ENCODE measurements at regions not wholly inside any gene's neighbourhood (a gene's known extent, or its start where the extent isn't known, plus 50 kb on each side); places are given as distances from the start of the nearest gene placed in this dataset.
"Not testable (repeated sequence)": the region's sequence is repeated elsewhere in the genome, so short reads cannot be mapped to it uniquely, and the experiment has no call there.

DNA sequence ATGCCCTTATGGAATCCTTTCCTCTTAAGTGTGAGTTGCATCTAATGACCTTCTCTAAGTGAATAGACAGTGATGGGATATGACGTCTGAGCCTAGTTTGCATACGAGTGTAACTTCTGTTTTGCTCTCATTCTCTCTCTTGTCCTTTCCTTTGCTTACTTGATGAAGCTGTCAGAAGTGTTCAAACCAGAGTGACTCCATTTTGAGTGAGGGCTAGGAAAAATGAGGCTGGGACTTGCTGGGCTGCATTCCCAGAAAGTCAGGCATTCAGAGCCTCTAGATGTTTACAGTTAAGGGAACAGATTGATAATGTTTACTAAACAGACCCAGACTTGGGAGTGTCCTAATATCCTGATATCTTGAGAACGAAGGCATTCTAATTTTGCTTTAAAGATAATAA is 311.2 kb upstream of the SOX4 start:
- DNase-seq (ENCODE audit: low read depth in 3 of 3) = not testable (repeated sequence)

DNA sequence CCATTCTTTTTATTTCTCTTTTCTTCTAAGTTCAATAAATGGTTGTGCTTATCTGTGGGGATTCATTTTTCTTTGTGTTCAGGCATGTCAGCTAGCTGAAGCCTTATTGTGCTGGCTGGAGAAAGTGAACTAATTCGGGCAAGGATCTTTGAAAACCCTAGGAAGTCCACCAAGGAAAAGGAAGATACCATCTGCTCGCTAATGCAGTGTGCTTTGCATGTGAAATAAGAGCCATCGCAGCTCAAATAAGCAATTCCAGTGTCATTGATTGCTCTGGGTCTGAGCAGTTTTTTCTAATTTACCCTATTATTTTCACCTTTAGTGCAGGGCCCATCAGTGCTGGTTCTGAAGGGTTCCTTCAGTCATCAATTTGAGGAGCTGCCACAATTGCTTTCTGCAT is 309.4 kb upstream of the SOX4 start:
- no peak for DNase-seq (ENCODE audit: low read depth in 3 of 3)

GRCh38 chr6:21284706-21285105 is 308.8 kb upstream of the SOX4 start:
- DNase-seq (ENCODE audit: low read depth in 3 of 3) = no peak

- DNase-seq (ENCODE audit: low read depth in 3 of 3) = no peak
Measured at GRCh38 chr6:21294144-21294543, 299.4 kb upstream of the SOX4 start.

DNA sequence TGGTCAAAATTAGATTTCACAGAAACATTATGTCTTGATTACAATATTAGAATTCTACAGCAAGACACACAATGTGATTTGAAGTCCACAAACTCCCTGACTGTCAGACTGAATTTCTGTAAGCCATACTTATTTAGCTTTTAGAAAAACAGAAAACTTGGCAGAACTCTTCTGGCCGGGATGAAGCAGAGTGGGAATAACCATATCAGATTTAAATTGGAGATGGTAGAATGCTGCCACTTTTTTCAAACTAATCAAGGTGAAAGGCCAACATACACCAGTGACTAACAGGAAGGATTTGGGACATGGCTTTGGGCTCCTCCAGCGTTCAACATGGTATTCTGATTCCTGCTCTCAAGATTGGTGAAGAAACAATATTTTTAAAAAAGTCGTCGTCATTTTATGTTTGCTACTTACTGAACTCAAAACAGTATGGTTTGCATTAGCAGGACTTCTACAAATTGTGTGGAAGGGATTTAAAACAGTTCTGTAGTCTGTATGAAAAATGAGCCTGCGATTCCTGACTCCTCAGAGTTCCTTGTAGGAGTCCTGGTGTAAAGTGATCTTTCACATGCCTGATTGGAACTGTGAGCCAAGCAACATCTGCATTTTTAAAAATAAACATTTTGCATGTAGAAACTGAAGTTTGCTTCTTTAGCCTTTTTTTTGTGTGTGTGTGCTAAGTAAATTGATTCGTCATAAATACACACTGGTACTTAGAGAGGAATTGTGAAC is 297.9 kb upstream of the SOX4 start:
- DNase-seq (ENCODE audit: low read depth in 3 of 3) = no peak

DNA sequence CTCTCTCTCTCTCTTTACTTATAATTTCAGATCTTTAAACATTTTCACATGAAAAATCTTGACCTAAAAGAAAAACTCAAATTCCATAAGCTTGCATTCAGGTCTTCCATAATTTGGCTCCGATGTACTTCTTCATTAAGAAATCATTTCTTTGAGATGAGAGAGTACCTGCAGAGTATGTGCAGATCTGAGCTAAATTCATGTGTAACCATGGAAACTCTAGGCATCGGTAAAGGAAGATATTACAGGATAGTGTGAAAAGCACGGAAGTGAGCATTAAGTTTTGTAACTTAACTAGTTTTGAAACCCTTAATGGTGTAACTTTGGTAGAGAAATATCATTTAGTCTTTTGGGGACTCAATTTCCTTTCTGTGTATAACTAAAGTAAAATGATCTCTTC is 295.9 kb upstream of the SOX4 start:
- no peak for DNase-seq (ENCODE audit: low read depth in 3 of 3)

DNA sequence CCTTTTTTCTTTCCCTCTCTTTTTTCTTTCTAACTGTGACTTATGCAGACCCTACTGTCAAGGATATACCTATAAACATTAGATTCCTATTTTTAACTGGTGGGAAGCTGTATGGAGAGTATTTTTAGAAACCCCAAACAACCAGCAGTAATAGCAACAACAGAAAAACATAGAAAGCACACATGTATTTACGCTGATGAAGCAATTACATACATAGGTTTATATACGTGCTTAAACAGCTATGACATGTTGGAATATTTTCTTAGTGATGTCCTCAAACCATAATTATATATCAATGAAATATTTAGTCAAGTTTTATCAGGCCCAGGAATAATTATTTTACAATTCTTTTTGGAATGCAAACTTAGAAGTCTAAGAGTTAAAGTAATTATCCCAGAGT is 294.3 kb upstream of the SOX4 start:
- DNase-seq (ENCODE audit: low read depth in 3 of 3) = no peak

DNA sequence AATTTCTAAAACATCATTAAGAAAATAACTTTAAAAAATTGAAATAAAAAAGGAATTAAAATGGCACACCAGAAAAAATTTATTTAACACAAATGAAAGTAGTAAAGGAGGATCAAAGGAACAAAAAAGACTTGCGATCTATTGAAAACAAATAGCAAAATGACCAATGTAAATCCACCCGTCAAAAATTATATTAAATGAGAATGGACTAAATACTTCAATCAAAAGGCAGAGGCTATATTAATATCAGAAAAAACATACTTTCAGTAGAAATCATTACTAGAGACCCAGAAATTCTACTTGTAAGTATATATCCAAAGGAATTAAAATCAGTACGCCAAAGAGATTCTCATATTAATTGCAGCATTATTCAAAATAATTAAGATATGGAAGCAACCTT is 293.1 kb upstream of the SOX4 start:
- no peak for DNase-seq (ENCODE audit: low read depth in 3 of 3)

- no peak for DNase-seq (ENCODE audit: low read depth in 3 of 3)
Measured at GRCh38 chr6:21305893-21306332, 287.6 kb upstream of the SOX4 start.

DNA sequence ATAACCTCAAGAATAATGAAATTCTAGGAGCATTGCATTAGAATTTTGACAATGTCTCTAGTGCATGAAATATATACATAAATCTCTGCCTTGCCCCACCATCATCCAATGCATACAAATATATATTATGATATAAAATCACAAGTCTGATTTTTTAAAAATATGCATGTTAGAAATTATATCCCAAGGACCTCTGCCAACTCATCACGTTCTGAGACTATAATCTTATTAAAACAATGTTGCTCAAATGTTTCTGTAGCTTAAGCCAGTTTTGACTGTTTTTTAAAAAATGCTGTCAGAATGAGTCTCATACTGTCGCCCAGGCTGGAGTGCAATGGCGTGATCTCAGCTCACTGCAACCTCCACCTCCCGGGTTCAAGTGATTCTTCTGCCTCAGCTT is 287.0 kb upstream of the SOX4 start:
- DNase-seq (ENCODE audit: low read depth in 3 of 3) = no peak

- no peak for DNase-seq (ENCODE audit: low read depth in 3 of 3)
Measured at GRCh38 chr6:21309807-21310221, 283.7 kb upstream of the SOX4 start.

GRCh38 chr6:21310568-21311140 is 282.9 kb upstream of the SOX4 start:
- DNase-seq (ENCODE audit: low read depth in 3 of 3) = no peak

- DNase-seq (ENCODE audit: low read depth in 3 of 3) = no peak
Measured at GRCh38 chr6:21312118-21312517, 281.4 kb upstream of the SOX4 start.

DNA sequence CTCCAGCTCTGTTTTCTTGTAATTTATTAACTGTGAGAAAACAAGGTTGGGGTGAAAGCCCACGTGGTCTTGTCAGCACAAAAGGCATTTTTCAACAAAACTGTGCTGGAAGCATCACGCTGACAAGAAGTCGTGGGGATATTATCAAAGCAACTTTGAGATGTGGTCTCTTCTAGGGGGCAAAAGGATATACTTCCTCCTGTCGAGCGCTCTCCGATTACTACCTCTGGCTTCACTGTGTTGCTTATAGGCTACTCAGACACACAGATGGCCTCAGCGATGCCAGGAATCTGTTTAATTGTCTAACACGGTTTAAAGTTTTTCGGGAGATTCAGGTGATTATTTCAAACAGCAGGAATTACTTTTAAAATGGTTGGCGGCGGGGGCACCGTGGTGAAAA is 275.9 kb upstream of the SOX4 start:
- DNase-seq (ENCODE audit: low read depth in 3 of 3) = no peak

GRCh38 chr6:21321076-21321475 is 272.5 kb upstream of the SOX4 start:
- no peak for DNase-seq (ENCODE audit: low read depth in 3 of 3)

GRCh38 chr6:21321531-21321930 is 272.0 kb upstream of the SOX4 start:
- DNase-seq (ENCODE audit: low read depth in 3 of 3) = no peak

DNA sequence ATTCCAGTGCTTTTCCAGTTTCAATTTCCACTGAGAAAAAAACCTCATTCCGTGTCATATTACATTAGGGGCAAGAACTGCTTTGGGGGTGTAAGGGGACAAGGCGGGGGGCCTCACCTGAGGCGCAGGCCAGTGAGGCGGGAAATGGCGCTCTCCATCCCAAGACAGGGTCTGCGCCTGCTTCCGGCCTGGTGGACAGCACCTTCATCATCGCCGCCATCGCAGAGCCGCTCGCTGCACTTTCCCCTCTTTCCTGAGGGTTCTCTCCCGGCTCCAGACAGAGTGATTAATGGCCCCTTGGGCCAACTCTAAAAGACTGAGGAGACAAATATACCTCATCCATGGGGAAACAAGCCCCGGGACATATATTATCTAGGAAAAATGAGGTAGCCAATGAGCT is 270.0 kb upstream of the SOX4 start:
- no peak for DNase-seq (ENCODE audit: low read depth in 3 of 3)

DNA sequence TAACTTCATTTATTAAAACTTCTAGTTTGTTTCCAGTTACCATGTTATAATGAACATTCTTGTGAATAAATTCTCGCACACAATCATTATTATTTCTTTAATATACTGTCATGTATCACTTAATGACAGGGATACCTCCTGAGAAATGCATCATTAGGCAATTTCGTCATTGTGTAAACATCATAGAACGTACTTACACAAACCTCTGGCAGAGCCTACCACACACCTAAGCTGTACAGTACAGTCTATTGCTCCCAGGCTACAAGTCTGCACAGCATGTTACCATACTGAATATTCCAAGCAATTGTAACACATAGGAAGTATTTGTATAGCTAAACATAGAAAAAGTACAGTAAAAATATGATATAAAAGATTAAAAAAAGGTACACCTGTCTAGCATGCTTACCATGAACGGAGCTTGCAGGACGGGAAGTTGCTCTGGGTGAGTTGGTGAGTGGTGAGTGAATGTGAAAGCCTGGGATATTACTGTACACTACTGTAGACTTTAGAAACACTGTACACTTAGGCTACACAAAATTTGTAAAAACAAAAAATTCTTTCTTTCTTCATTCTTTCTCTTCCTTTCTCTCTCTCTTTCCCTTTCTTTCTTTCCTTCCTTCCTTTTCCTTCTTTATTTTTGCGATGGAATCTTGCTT is 268.2 kb upstream of the SOX4 start:
- no peak for DNase-seq (ENCODE audit: low read depth in 3 of 3)

DNA sequence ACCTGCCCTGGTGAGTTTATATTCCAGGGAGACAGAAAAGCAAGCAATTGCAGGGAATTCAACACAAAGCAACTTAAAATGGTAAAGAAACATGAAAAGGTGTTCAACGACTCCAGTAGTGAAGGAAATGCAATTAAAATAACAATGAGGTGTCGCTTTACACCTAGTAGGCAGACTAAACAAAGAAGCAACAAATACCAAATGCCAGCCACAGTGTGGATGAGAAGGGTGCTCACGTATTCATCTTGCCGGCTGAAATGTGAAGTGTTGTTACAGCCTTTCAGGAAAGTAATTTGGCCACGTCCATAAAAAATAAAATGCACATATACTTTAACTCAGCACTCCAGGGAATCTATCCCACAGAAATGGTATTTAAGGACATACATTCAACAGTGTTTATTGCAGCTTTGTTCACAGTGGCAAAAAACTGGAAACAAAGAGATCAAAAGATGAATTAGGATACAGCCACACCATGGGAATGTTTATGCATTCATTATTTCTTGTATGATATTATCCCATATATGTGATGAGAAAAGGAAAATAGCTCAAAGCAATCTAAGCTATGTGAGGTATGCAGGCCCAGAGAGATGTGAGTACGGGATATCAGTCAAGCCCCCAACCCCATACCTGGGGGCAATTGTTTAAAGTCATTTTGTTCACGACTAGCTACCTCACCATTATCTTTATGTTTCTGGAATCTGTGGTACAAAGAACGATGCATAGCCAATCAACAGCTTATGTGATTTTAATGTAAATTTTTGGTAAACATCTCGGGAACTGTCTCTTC is 266.0 kb upstream of the SOX4 start:
- no peak for DNase-seq (ENCODE audit: low read depth in 3 of 3)

DNA sequence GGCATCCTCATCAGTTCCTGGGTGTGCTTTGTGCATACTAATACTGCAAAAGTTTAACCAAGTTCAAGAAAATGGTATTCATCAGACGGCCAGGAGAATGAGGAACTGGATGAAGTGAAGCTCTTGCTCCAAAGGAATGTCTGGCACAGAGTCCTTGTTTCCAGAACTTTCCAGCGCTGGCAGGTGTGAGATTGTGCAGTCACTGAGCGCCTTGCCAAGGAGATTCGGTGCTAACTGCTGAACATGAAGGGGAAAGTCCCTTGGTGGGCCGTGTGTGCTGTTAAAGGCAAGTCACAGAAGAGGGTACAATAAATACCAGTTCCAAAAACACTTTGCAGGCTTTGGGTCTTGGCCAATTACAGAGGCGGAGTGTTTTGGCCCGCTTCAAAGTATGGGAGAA is 262.3 kb upstream of the SOX4 start:
- no peak for DNase-seq (ENCODE audit: low read depth in 3 of 3)

GRCh38 chr6:21332077-21332476 is 261.5 kb upstream of the SOX4 start:
- DNase-seq (ENCODE audit: low read depth in 3 of 3) = no peak

DNA sequence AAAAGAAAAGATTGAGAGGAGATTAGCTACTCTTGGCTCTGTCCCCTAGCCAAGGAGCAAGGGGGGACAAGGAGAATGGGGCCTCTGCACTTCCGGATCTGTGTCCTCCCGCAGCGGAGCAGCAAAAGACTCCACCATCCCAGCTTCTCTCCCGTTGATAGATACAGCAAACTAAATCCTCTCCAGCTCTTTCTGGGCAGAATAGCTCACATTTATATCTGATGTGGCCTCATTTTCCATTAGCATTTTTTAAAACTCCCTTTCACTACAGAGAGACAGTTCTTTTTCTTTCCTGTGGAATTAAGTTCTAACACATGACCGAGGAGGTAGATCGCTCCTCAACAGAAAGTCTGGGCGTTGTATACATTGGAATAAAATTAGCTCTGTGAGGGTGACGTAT is 260.9 kb upstream of the SOX4 start:
- DNase-seq (ENCODE audit: low read depth in 3 of 3) = no peak

DNA sequence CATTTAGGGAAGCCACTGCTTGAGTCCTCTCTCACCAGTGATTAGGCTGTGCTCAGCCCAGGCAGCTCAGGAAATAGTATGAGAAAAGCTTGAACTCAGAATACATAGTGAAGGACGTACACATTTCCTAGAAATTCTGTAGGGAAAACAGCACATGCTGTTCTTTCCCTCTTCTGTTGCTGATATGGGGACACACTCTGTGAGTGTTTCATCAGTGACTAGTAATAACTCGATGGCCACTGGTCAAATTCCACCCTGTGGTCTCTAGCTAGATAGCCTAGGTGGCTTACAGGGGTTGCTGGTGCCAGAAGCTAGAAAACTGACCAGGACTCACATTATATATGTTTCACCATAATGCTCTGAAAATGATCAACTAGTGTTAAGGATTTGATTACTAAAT is 259.8 kb upstream of the SOX4 start:
- no peak for DNase-seq (ENCODE audit: low read depth in 3 of 3)
